ENCODE measurements at regions not wholly inside any gene's neighbourhood (a gene's known extent, or its start where the extent isn't known, plus 50 kb on each side); places are given as distances from the start of the nearest gene placed in this dataset.
A peak's percentile ranks its signal among the peaks of the same experiment; 100 is the strongest.
"Not testable (repeated sequence)": the region's sequence is repeated elsewhere in the genome, so short reads cannot be mapped to it uniquely, and the experiment has no call there.

DNA sequence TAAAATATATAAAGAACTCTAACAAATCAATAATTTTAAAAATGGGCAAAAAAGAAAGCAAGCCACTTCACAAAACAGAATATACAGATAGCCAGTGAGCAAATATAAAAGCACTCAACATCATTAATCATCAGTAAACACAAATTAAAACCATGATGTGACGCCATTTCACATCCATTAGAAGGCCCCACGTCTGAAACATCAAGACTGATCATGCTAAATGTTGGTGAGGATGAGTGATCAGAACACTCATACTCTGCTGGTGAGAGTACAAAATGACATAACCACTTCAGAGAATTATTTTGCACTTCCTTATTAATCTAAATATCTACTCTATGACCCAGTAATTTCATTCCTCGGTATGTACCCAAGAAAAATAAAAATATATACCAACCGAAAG lies 512.2 kb upstream of the NR5A2 start:
- no peak for DNase-seq (ENCODE audit: low read depth in 2 of 2)

DNA sequence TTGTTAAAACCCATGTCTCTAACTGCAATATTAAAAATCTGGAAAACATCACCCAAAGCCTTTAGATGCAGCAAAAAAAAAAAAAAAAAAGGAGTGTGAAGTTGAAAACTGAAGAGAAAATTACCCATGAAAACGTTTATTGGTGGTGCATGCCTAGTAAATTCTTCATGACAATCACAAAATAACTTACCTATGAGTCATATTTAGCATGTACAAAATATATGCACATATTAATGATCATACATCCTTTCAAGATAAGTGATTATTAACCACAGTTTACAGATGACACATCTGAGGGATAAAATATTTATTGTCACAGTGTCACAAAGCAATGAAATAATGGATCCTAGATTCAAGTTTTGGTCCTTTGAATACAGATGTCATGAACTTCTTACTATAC lies 505.2 kb upstream of the NR5A2 start:
- no peak for DNase-seq (ENCODE audit: low read depth in 2 of 2)

- no peak for DNase-seq (ENCODE audit: low read depth in 2 of 2)
Measured at GRCh38 chr1:199522936-199523335, 504.6 kb upstream of the NR5A2 start.

DNA sequence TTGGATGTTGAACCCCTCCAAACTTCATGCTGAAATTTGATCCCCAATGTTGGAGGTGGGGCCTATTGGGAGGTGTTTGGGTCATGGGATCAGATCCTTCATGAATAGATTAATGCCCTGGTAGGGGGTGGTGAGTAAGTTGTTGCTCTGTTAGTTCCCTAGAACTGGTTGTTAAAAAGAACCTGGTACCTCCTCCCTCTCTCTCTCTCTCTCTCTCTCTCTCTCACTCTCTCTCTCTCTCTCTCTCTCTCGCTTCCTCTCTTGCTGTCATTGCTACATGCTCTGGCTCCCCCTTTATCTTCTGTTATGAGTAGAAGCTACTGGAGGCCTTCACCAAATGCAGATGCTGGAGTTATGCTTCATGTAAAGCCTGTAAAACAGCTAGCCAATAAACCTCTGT lies 498.2 kb upstream of the NR5A2 start:
- no peak for DNase-seq (ENCODE audit: low read depth in 2 of 2)

DNA sequence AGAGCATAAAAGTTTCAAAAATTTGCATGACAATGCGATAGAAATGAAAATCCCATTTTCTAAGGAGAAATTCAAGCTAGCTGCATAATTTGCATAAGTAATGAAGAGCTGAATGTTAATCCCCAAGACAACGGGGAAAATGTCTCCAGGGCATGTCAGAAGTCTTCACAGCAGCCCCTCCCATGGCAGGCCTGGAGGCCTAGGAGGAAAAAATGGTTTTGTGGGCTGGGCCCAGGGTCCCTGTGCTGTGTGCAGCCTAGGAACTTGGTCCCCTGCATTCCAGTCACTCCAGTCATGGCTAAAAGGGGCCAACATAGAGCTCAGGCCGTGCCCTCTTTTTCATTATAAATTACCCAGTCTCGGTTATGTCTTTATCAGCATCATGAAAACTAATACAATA lies 494.1 kb upstream of the NR5A2 start:
- not testable (repeated sequence) for DNase-seq (ENCODE audit: low read depth in 2 of 2)

DNA sequence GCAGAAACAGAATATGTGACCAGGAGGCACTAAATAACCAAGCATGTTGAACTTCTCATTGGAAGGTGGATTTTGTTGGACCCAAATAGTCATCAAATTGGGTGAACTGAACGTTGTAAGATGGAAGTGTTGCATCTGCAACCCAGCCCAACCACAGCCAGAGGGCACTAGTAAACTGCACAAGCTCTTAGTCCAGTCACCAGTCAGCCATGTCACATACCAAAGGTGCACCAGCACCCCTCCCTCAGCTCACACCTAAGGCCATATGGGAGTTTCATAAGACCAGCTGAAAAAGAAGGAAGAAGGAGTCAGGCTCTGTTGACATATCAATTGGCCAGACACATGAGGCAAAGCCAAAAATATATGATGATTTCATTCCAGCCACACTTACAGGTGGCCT lies 481.7 kb upstream of the NR5A2 start:
- DNase-seq (ENCODE audit: low read depth in 2 of 2) = no peak

GRCh38 chr1:199546323-199546722 lies 481.2 kb upstream of the NR5A2 start:
- DNase-seq (ENCODE audit: low read depth in 2 of 2) = no peak

GRCh38 chr1:199549421-199549820 lies 478.1 kb upstream of the NR5A2 start:
- no peak for DNase-seq (ENCODE audit: low read depth in 2 of 2)

DNA sequence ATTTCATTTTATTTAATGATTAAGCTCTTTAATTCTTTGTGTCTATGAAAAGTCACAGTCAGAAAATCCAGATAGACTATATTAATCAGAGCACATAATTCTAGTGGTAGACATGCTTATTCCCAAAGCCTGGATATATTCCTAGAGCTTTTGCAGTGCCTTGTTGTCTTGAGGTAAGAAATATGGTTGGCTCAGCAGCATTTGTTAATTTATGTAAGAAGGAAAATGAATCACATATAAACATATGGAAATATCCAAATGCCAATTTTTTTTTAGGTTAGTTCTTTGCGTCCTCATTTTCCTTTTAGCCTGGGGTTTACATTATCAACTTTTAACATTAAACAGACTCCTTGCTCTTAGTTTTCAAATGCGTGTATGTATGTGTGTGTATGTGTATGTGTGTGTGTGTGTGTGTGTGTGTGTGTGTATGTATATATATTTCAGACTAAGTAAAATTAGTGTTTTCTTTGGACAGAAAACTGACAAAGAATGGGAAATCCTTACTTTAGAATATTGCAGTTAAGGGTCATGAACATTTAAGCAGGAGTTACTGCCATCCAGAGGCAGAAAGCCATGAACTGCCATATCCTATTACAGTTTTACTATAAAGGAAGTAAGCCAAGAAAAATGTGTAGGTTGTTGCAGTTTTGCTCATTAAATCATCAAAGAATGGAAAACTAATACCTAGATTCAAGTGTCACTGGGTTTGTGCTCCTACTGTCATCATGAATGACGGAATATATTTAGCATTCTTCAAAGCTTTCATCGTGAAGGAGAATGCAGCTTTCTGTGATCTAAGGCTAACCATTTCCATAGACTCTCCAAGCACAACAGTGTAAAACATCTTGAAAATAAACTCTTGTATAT lies 477.1 kb upstream of the NR5A2 start:
- DNase-seq (ENCODE audit: low read depth in 2 of 2) = no peak

DNA sequence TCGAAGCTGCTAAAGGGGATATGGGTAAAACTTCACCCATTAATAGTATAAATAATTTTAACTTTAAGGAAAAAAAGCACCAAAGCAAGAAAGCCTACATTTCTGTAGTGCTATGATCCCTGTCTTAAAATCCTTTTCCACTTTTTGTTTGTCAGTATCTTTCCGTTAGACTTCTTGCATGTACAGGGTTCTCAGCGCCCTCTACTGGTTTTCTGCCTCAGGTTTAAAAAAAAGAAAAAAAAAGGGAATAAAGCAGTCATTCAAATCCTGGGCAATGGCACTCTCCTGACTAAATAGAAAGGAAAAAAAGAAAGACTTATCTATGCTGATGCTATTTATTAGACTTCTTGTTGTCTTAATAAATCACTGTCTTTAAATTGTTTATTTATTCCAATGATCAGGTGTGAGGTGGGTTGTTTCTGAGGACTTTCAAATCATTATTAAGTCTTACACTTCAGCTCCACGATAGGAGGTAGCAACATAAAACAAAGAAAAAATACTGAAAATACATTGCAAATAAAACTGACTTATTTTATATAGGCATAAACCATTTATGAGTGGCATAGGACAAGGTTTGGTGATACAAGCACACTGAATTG lies 475.4 kb upstream of the NR5A2 start:
- DNase-seq (ENCODE audit: low read depth in 2 of 2) = peak; percentile 21 to 23

DNA sequence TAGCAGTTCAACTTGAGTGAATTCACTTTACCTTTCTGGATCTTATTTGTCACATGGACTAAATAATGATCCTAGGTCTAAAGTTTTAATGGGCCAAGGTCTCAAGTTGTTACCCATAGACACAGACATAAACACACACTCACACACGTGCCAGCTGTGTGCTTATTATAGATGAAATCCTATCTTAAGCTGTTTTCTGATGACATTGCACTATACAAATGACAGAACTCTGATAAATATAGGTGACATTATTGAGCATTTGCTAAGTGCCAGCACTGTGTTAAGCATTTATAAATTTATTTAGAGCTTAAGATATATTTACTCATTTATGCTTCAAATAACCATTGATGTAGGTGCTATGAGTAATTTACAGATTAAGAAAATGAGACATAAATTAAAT lies 474.4 kb upstream of the NR5A2 start:
- DNase-seq (ENCODE audit: low read depth in 2 of 2) = no peak

DNA sequence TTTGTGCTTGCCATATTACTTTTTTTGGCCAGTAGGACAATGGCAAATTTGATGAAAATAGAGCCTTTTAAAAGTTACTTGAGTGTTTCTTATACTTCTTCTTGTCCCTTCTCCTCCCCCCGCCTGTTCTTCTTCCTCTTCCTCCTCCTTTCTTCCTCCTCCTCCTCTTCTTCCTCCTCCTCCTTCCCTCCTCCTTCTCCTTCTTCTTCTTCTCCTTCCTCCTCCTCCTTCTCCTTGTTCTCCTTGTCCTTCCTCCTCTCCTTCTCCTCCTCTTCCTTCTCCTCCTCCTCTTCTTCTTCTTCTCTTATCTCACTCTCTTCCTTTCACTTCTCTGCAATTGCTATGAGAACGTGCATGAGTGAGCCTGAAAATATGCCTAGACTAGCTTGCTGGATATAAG lies 466.2 kb upstream of the NR5A2 start:
- no peak for DNase-seq (ENCODE audit: low read depth in 2 of 2)

DNA sequence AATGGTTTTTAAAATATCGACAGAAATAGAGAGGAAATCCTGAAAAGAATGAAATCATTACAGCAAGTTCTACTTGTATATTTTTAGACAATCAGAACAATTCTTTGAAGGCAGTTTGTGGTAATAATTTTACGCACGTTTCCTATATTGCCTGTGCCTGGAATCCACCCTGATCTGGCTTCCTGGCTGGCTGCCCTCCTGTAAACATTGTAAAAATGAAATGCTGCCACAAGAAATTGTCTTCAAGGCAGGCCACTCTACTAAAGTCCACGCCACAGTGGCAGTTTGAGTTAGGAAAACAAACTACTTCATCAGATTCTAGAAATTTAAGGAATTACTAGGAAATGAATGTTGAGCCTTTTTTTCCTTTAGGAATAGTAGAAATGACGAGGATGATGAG lies 454.5 kb upstream of the NR5A2 start:
- no peak for DNase-seq (ENCODE audit: low read depth in 2 of 2)

DNA sequence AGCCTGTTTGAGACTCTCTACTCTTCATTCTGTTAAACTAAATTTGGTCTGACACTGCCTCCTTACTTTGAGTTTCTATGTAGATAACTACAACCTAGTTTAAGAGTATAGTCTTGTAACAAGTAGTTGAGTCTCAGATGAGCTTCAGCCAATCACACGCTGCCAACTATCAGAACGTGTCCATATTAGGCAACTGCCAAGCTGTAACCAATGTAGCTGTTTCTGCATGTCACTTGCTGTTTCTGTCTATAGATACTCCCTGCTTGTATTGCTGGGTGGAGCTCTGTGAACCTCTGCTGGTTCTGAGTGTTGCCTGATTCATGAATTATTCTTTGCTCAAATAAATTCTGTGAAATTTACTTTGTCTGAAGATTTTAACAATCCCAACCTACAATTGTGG lies 452.6 kb upstream of the NR5A2 start:
- no peak for DNase-seq (ENCODE audit: low read depth in 2 of 2)

DNA sequence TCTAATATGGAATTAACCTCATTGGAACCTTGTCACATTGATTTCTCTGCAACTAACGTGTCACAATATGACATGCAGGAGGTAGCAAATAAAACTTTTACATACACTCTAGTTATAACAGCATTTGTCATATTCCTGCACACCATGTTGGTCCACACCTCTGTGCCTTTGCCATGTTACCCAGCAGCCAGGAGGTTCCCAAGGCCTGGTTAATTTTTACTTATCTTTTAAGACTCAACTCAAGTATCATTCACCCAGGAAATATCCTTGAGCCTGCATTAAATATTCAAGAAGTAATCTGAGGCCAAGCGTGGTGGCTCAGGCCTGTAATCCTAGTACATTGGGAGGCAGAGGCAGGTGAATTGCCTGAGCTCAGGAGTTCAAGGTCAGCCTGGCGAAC lies 447.2 kb upstream of the NR5A2 start:
- DNase-seq (ENCODE audit: low read depth in 2 of 2) = no peak

DNA sequence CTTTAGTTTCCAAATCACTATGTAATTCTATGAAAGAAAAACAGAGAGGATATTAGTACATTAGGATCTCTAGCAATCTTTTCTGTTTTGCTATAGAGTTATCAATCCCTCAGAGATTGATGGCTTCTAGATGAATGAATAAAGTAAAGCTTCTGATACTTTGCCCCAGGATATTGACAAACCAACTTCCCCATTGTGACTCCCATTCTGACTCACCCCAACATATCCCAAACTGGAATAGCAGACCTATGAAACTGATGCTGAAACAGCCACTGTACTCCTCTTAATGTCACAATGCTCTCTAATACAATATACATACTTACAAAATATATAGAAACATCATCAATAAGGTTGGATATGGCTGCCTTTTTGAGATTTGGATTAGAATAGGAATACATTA lies 442.1 kb upstream of the NR5A2 start:
- DNase-seq (ENCODE audit: low read depth in 2 of 2) = no peak

DNA sequence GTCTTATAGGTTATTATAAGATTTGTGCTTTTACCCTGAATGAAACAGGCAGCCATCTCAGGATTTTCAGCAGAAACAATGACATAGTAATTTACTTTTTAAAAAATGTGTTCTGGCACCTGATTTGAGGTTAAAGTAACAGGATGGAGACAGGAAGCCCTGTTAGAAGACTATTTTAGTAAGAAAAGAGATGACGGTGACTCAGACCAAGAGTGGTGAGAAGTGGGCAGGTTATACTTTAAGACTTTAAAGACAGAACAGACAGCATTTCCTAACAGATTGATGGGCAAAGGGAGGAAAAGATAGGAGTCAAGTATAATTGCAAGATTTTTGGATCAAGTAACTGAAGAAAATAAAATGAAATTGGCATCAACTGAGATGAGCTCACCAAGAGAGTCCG lies 436.8 kb upstream of the NR5A2 start:
- DNase-seq (ENCODE audit: low read depth in 2 of 2) = no peak

DNA sequence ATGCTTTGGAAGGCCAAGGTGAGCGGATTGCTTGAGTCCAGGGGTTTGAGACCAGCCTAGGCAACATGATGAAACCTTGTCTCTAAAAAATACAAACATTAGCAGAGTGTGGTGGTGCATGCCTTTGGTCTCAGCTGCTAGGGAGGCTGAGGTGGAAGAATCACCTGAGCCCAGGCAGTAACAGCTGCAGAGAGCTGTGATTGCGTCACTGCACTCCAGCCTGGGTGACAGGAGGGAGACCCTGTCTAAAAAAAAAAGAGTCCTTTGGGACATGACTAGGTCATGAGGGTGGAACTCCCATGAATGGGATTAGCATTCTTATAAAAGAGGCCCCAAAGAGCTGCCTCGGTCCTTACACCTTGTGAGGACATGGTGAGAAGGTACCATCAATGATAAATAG lies 436.0 kb upstream of the NR5A2 start:
- no peak for DNase-seq (ENCODE audit: low read depth in 2 of 2)

DNA sequence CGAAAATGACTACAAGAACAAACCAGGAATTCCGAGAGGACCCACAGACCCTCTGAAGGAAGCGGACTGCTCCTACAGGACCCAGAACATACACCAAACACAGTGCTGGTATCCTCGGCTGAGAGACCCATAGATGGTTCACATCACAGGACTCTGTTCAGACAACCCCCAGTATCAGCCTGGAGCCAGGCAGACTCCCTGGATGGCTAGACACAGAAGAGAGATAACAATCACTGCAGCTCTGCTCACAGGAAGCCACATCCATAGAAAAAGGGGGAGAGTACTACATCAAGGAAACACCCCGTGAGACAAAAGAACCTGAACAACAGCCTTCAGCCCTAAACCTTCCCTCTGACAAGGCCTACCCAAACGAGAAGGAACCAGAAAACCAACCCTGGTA lies 434.0 kb upstream of the NR5A2 start:
- DNase-seq (ENCODE audit: low read depth in 2 of 2) = no peak

GRCh38 chr1:199596448-199596847 lies 431.1 kb upstream of the NR5A2 start:
- not testable (repeated sequence) for DNase-seq (ENCODE audit: low read depth in 2 of 2)

- DNase-seq (ENCODE audit: low read depth in 2 of 2) = no peak
Measured at GRCh38 chr1:199597152-199597551, 430.4 kb upstream of the NR5A2 start.

- no peak for DNase-seq (ENCODE audit: low read depth in 2 of 2)
Measured at GRCh38 chr1:199608414-199608813, 419.1 kb upstream of the NR5A2 start.

DNA sequence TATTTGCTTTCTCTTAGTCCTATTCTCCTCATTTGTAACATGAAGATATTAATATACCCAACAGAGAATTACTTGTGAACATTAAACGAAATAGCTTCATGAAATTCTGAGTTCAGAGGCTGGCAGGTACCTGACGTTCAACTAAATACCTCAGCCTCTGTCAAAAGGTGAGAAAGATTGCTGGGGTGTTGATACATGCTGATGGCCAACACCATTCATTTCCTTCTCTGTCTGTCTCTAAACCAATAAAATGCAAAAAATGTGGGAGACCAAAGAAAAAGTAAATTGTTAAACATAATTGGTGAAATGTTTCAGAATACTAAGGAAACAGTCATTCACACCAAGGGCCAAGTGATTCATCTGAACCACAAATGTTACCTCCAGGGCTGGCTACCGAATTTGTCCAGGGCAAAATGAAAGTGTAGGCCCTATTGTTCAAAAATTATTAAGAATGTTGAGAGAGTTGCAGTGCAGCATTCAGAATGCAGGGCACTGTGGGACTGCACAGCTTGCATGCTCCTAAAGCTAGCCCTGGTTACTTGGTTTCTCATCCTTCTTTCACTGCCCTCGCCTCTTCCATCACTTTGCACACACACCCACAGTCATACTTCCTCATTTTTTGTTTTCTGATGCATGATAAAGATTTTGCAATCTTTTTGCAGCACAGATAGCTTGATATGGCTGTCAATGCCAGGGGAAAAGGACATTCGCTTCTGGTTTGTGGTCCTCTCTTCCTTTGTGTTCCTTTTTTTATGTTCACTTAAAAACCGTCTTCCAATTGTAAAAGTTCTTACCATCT lies 414.3 kb upstream of the NR5A2 start:
- peak in 1 of 2 experiments; percentile 2 for DNase-seq (ENCODE audit: low read depth in 2 of 2)
